Stimulated activated CD4-positive, alpha-beta T cell treated with anti-CD3 and anti-CD28 coated beads, Interleukin-4, amount 100 ng/mL, for 48 hours (primary cell): ENCODE measurements at regions not wholly inside any gene's neighbourhood (a gene's known extent, or its start where the extent isn't known, plus 50 kb on each side); places are given as distances from the start of the nearest gene placed in this dataset.

Experiments used
- DNase-seq, 2 donors: peaks; one replicate each; pipeline ENCODE4 v3.0.0-alpha.2; 2020; ENCODE audit warnings: low read depth in 2 of 2

- no peak for DNase-seq
These were observed 973.8 kb upstream of the SLC35B3 start for GRCh38 chr6:9409126-9409525.

GRCh38 chr6:9408402-9409117 lies 973.2 kb upstream of the SLC35B3 start:
- no peak for DNase-seq

DNA sequence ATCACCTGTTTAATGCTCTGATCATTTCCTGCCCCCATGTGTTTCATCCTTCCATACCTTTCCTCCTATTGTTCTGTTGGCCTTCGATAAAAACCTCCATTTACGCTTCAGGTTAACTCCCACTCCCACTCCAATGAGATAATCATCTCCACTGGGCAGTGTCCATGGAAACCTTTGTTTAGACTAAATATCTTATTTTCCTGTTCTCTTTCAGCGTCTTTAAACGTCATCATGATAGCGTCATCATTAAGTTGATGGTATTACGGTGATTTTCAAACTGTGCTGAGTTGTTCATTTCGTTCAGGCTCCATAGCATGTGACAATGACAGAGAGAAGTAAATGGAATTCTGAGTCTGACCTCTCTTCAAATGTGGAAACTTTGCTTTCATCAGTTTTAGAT lies 970.5 kb upstream of the SLC35B3 start:
- DNase-seq: no peak

GRCh38 chr6:9405369-9405768 lies 970.0 kb upstream of the SLC35B3 start:
- no peak for DNase-seq

DNA sequence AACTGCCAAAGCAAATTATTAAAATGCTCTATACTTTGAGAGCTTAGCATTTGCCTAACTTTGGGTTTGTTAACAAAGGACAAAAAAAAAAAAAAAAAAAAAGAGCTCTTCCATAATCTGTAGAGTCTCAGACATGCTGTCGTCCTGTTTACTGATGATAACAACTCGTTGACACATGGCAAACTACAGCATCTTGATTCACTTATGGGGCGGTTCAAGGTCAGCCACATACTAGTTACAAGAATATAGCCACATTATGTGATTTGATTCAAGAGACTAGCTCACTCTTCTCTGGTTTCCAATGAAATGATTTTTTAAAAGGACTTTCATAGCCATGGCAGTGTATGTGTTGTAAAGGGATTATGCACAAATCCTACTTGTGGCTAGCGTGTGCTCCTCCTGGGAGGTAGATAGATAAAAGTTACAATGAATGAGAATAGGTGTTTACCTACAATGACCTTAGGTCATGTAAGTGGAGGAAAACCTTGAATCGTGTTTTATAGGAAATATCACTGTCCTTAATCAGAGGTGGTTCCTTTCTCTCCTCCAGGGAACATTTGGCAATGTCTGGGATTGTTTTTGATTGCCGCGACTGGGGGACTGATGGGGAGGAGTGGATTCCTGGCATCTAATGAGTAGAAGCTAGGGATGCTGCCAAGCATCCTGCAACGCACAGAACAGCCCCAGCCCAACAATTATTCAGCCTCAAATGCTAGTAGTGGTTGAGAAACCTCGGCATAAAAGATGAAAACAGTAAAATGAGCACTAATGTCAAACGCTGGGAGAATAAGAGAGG lies 969.2 kb upstream of the SLC35B3 start:
- no peak for DNase-seq

GRCh38 chr6:9403736-9404135 lies 968.4 kb upstream of the SLC35B3 start:
- no peak for DNase-seq

- no peak for DNase-seq
These were observed 966.6 kb upstream of the SLC35B3 start for GRCh38 chr6:9401960-9402359.

DNA sequence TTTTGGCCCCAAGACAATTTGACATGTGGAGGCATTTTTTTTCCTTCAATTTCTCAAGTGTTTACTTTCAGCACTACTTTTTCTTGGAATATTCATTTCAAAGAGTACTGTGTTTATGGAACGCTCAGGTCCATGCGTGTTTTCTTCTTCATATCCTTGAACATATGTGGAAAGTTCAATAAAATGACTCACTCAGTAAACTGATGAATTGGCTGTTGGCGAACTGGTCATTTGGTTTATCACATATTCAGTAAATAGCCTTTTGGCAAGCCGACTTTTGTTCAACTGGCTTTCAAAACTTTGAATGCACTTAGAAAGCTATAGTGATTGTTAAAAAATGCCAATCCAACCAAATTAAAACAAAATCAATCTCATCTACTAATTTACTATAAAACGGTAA lies 964.6 kb upstream of the SLC35B3 start:
- no peak for DNase-seq

- DNase-seq: no peak
These were observed 963.5 kb upstream of the SLC35B3 start for GRCh38 chr6:9398767-9399373.

DNA sequence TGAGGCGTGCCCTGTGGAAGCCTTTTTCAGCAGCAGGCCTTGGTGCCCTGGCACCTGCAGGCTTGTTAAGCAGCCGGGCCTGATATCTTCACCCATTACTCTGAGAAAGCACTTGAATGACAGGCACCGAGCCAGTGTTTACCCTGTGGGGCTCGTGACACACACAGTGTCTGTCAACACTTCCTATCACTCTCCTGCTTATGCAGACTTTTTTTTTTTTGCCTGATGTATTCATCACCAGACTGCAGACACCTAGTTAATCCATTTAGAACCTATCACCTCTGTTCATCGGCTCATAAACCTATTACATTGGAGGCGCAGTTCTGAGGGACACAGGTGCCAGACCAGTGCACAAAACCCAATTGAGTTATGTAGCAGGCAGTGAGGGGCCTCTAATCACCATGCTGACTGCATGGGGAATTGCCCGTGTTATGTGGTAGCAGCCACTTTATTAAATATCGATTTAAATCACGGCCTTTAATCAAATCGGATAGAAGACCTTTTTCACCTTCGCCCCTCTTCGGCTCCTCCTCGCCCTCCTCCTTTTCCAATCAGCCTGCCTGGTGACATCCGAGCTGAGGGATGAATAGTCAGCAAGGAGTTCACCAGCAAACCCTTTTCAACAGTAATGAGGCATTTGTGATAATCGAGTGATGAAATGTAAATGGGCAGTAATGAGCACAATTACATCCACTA lies 962.9 kb upstream of the SLC35B3 start:
- DNase-seq: no peak

GRCh38 chr6:9388596-9388995 lies 953.3 kb upstream of the SLC35B3 start:
- no peak for DNase-seq

DNA sequence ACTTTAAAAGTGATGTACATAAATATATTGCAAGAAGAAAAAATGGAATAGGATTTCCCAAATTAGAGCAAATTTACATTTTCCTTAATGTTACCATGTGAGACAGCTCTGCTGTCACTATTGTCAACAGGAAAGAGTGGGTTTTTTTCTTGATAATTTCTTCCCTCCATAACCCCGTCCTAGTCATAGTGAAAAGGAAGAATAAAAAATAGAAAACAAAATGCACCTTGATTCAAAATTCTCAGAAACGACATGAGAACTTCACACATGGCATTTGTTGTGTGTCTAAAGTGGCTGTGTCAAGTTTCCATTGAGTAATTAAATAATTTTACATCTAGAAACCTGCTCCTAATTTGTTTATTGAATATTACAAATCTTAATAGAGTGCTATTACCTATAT lies 945.2 kb upstream of the SLC35B3 start:
- no peak for DNase-seq

DNA sequence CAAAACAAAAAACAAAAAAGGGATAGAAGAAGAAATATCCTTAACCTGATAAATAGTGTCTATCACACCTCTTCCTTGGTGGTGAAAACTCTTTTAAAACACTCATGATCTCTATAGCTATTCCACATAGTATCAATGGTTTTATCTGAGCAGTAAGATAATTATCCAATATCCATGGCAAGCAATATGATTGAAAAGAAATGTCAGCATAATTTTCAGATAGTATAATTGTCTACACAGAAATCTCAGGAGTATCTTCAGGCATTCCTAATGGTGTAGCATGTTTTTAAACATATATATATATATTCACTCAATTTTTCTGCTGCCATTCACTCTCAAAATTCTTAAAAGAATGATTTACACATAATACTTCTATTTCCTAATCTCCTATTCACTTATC lies 938.0 kb upstream of the SLC35B3 start:
- DNase-seq: no peak

- DNase-seq: no peak
These were observed 935.1 kb upstream of the SLC35B3 start for GRCh38 chr6:9370480-9370879.

- no peak for DNase-seq
These were observed 930.0 kb upstream of the SLC35B3 start for GRCh38 chr6:9365378-9365777.

- no peak for DNase-seq
These were observed 926.4 kb upstream of the SLC35B3 start for GRCh38 chr6:9361749-9362148.

- DNase-seq: no peak
These were observed 925.5 kb upstream of the SLC35B3 start for GRCh38 chr6:9360881-9361280.

DNA sequence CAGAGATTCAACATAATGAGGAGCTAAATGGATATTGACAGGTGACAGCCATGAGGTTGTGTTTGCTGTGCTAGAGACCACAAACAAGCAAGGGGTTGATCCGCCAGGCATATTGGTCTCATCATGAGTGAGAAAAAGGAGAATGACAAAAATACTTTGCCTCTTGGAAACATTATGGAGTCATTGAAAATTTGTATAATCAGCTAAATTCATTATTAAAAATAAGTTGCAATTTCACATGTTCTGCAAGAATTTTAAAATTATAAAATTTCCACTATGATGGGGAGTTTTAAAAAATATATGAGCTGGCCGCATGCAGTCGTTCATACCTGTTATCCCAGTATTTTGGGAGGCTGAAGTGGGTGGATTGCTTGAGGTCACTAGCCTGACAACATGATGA lies 912.3 kb upstream of the SLC35B3 start:
- no peak for DNase-seq

DNA sequence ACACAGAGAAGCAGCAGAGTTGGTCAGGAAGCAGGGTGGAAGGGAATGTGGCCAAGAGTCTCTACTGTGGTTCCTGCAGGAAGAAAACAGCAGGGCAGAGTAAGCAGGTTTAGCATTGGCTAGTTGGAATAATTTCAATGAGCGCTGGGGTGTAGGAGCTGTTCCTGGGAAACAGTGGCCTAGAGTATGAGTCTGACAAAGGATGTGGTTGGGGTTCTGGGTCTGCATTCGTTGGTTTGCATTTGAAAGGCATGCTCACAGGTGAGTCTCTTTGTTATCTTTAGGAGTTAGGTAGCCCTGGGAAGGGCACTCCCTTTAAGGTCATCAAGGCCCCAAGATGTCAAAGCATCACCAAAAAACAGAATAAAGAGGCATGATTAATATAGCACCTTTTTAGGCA lies 911.6 kb upstream of the SLC35B3 start:
- no peak for DNase-seq

GRCh38 chr6:9335431-9335830 lies 900.1 kb upstream of the SLC35B3 start:
- DNase-seq: no peak

DNA sequence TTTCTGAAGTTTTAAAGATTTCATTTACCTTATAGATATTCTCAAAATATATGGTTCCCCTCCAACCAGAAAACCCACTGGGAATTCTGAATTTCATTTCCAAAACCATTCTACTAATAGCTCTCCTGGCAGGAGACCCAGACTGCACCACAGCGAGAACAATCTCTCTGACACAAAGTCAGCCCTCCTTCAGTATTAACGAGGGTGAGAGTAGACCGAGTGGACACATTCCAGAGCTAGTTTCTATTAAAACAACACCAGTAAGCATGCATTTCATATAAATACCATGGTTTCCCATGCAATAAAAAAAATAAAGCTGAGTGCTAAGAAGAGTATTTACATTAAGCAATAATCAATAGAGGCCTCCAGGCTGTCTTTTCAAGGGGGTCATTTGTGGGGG lies 899.6 kb upstream of the SLC35B3 start:
- no peak for DNase-seq

DNA sequence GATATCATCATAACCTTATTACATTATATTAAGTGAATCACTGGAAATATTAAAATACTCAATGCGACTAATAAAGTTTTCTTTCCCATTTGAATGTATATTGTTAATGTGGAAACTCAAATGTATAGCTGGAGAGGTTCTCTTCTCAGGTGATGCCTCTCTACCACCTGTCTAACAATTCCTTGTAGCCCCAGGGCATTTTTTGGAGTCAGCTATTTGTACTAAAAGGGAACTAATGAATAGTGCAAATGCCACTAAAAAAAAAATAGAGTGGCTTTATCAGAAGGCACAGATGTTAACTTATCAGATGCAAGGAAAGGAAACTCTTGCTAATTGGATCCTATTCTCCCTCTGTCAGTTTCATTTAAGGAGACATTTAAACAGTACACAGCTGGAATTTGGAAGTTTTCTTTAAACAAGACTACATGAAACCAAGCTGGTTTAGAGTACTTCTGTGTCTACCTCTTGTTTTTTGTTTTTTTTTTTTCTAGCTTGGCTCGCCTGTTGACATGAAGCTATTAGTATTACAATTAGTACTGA lies 897.0 kb upstream of the SLC35B3 start:
- DNase-seq: no peak
